NAMALWA (cell line): ENCODE measurements at regions not wholly inside any gene's neighbourhood (a gene's known extent, or its start where the extent isn't known, plus 50 kb on each side); places are given as distances from the start of the nearest gene placed in this dataset.
A peak's percentile ranks its signal among the peaks of the same experiment; 100 is the strongest.

ENCODE experiments used
- DNase-seq: peaks from one replicate; pipeline ENCODE4 v3.0.0-alpha.2; 2015; ENCODE audit warnings: low spot score

DNA sequence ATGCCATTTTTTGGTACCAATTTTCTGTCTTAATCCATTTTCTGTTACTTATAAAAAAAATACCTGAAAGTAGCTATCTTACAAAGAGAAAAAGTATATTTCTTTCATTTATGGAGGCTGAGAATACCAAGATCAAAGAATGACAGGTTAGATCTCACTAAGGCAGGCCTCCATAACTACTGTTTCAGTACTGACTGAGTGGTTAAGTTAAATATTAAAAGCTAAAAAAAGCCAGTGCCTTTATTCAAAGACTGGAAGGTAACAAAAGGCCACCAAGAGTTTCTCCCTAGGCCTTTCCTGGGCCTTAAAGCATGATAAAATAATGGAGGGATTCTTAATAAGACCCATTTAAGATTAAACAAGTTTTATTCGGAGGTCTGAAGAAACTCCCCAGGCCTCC is 687.7 kb upstream of the ADGRL4 start:
- DNase-seq: no peak

DNA sequence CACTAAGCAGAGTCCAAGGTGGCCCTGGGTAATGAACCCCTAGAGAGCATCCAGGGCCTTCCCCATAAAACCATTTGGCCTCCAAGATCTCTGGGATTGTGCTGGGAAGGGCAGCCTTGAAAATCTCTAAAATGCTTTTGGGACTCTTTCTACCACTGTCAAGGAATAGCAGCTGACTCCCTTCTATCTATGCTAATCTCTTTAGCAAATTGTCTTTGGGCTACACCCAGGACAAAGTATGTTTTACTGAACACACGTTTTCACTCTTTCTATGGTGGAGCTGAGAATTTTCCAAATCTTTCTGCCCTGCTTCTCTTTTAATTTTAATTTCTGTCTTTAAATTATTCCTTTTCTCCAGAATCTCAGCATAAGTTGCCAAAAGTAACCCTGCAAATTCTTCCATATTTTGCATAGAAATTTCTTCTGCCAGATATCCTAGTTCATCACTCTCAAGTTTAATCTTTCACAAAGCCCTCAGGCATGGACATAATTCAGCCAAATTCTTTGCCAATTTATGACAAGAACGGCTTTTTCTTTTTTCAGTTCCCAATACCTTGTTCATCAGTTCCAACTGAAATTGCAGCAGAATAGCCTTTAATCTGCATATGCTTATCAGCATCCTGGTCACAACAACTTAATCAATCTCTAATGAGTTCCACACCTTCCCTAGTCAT is 687.0 kb upstream of the ADGRL4 start:
- DNase-seq: no peak

DNA sequence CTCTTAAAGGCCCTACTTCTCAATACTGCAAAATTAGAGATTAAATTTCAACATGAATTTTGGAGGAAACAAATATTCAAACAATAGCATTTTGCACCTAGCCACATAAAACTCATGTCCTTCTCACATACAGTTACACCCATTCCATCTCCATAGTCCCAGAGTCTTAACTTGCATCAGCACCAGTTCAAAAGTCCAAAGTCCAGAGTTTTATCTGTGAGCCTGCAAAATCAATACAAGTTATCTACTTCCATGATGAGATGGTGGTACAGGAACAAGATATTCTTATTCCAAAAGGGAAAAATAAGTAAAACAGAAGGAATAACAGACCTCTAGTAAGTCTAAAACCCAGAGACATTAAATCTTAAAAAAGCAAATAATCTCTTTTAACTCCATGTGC is 686.0 kb upstream of the ADGRL4 start:
- no peak for DNase-seq

DNA sequence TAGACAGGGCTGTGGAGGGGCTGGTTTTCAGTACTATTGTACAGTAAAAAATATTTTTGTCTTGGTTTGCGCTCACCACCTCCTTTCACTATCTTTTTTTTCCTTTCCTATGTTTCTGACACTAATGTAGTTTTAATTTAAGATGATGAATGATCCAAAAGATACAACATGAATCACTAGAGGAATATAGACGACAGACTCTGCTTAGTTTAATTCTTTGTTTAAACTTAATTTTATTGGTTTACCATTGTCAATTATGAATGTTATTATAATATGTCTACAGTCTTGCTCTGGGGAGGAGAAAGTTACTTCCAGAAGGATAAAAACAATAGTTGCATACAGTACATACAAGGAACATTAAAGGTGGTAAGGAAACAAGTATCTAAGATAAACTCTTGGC is 682.4 kb upstream of the ADGRL4 start:
- DNase-seq: no peak

DNA sequence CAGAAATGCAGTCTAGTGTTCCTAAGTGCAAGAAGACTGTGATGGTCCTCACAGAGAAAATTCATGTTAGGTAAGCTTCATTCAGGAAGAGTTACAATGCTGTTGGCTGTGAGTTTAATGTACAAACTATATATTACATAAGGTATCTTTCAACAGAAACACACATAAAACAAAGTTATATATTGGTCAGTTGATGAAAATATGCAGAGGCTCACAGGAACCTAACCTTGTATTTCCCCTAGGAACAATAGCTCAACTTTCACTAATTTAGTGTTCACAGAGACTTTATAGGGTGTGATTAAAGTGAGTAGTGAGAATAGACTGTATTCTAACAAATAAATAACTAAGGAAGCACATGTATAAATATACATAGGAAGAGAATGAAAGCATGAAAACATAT is 676.9 kb upstream of the ADGRL4 start:
- no peak for DNase-seq

DNA sequence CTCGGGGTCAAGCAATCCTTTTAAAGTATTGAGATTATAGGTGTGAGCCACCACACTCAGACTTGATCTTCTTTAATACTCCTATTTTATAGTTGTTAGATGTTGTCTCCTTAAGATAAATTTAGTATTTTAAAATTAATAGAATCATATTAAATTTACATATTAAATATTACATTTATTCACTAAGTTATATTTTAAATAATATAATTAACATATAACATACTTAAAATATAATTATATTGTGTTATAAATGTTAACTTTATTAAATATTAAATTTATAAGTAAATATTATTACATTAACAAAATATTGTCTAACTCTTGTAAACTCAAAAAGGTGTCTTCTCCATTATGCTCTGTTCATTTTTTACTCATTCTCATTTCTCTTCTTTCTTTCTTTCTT is 675.9 kb upstream of the ADGRL4 start:
- DNase-seq: no peak

DNA sequence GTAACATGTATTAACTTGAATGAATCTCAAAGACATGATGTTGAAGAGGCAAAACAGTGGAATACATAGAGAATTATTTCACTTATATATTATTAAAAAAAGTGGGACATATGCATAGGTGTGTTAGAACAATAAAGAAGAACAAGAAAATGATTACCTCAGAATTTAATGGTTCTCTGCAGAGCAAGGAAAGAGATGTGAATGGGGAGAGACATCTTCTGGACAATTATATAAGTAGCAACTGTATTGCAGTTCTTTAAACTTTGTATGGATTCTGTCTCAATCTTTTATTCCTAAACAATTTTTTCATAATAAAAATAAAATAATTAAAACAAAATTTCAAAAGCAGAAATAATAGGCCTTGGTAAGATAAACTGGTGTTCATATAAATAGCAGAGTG is 674.9 kb upstream of the ADGRL4 start:
- DNase-seq: no peak

DNA sequence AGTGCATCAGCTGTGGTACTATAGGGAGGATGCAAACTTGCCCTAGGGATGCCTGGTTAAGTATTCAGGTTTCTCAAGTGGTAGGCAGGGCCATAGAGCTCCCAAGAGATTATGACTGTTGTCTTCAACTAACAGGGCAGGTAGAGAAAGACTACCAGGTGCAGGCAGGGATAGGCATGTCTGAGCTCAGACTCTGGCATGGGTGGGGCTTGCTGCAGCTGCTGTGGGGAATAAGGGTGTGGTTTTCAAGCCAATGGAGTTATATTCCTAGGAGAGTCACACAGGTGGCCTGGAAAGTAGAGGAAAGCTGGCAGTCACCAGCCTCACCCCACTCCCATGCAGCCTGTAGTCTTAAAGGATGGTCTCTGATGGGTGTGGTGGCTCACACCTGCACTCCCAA is 673.4 kb upstream of the ADGRL4 start:
- no peak for DNase-seq

DNA sequence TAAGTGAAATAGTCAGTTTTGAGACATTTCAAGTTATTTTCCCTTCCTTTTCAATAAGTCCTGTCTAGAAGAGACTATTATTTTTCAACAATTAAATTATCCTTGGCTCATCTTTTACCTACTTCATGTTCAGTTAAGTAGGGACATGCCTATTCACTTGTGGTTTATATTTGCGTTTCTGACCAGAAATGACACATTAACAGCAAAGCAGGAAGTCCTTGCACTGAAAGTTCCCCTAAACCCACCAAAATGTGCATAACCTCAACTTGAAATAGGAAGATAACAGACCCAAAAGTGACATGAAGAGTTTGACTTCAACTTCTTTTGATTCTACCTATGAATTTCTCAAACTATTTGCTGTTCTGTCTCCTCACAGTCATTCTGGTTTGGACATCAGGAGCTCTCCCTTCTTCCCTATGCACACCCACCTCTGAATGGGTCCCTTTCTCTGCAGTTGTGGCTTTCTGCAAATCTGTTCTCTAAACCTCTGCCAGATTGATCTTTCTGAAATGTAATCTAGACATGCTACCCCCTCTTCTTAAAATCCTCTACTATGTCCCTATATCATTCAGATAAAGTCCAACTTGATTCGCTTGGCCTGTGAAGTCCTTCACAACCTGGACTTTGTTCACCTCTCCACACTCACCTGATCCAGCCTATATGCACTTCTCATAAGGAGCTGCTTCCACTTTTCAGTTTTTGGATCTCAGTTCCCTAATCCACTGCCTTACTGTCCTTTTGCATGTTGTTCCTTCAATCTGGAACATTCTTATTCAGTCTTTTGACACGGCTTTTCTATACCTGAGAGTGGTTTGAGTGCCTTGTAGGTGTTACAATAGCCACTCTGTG is 661.5 kb upstream of the ADGRL4 start:
- peak; percentile 12 for DNase-seq

DNA sequence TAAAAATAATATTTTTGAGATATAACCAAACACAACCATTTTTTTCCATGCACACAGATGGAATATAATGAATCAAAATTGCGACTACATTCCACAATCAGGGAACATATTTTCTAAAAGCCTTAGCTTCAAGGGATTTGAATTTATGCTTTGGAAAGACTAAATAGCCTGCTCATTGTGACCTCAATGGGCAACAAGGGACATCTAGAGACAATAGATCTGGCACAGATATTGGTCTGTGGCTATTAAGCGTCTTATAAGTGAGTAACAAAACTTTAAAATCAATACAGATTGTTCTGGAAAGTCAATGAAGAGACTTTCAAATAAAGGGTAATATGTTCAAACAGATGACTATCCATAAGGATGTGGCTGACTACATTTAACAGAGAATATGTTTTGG is 660.6 kb upstream of the ADGRL4 start:
- no peak for DNase-seq

DNA sequence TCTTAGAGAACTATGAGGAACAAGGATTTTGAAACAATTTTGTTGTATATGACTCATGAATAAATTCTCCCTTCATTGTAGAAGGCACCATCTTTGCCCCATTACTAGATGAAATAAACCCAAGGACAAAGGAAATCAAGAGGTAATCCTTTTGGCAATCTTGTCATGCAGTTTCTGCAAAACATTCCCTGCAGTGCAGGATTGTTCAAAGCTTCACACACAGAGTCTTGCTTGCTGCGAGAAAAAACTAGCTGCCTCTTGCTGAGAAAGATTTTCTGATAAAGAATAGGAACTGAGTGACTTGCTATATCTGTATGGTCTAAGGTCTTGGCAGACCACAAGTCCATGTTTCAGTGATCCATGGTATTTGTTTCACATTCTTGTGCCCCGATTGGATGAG is 657.4 kb upstream of the ADGRL4 start:
- DNase-seq: no peak

DNA sequence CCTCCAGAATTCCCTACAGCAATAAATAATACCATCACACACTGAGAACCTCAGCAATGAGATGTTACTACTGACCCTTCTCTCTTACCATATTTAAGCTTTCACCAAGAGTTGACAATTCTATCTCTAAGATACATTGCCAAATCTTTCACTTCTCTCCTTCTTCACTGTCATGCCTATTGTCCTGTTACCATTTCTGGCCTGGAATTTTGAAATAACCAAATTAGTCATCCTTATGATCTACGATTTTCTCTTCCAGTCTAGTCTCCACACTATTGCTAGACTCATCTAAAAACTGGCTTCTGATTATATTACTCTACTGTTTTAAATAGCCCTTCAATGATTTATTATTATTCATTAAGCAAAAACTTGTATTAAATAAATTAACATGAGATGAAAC is 656.1 kb upstream of the ADGRL4 start:
- no peak for DNase-seq

DNA sequence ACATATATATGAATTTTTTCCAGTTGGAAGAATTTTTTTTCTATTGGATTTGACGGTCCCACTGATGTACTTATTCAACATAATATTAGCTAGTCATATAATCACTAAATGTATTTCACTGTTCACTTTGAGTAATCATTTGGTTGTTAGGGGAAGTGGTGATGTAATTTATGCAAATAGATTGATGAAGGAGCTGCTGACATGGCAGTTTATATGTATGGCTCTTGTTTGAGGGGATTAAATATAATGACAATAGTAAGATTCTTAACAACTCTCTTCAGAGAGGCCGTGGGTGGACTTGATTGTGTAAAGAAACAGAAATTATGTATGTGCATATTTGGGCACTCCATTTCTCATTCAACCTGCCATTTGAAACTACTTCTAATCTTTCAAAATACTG is 653.6 kb upstream of the ADGRL4 start:
- DNase-seq: peak; percentile 3

DNA sequence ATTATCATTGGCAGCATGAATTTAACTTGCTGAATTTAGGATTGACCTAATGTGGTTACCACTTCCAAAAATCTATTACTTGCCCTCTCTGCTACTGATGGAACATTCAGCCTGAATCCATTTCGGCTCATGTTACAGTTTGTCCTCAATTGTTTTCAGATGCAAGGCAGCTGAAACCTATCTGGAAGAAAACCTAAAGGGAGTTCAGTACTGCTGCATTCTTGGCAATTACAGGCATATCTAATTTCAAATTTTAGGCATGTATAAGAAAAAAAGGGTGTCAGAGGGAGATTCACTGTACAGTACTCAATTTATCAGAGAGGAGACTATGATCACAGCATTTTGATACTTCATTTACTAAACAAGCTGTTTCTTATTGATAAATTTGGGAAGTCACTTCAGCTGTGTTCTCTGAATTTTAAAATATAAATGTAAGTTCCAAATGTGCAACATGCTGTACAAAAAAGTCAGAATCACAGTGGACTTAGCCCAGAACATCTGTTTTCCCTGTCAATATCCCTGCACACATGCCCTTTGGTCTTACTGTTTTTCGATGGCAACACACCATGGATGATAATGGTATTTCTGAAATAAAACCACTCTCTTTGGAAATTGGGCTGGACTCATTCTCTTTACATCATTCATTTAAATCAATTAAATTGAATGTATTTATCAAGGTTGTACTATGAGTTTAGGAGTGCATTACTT is 651.6 kb upstream of the ADGRL4 start:
- DNase-seq: no peak

DNA sequence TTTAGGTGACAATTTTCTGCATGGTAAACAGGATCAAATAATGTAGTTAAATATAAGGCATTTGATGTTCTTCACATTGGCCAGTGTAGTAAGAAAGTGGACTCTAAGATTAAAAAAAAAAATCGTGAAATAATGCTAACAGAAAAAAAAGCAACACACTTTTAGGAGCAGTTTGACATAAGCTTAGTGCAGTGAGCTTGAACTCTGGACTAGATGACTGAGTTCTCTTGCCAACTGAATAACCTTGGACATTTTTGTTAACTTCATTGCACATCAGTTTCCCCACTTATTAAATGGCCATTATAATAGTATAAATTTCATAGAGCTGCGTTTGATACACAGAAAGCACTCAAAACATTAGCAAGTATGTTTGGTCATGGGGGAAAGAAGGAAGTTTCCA is 649.3 kb upstream of the ADGRL4 start:
- no peak for DNase-seq

DNA sequence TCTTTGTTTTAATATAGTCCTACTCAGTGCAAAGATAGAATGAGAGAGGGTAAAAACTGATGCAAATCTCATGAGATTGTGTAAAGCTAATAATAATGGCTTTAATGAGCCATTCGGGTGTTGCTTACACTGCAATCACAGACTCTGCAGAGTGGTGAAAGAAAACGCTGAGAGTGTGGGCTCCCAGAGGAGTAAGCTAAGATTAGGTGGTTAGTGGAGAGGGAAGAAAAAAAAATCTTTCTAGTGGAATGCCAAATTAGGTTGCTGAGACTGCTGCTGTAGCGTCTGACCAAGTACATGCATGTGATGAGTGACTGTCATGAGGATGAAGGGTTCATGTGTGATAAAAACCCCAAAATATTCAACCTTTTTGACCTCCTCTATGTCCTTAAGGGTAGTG is 645.9 kb upstream of the ADGRL4 start:
- DNase-seq: no peak

DNA sequence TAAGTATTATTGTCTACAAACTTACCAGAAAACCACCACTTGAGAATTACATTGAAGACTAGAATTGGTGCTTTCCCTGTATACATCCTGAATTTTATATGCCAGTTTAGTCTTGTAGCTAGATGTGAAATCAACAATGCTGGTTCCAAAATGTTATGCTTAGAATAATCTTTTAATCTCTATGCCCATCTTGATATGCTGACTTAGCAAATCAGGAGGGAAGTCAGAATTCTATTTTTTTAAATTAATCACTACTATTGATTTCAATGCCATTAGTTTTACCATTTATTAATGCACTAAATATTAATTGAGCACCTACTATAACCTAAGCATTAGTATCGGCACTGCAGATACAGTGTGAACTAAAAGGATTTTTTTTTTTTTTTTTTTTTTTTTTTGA is 641.6 kb upstream of the ADGRL4 start:
- DNase-seq: no peak

DNA sequence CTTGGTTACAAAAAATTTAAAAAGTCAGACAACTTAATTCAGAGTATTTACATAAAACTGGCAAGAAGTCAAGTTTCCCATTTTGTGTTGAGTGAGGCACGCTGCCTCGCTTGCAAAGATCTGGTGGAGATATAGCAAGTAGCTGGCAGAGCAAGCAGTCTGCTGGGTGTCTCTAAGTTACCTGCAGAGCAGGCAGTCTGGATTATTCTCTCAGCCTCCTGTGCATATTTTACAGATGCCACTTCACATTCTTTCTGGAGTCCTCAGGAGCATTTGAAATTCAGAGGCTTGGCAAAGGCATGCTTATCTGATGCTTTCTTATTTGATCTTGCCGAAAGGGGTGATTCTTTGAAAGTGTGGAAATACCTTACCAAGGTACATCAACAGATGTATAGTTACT is 640.4 kb upstream of the ADGRL4 start:
- DNase-seq: no peak

DNA sequence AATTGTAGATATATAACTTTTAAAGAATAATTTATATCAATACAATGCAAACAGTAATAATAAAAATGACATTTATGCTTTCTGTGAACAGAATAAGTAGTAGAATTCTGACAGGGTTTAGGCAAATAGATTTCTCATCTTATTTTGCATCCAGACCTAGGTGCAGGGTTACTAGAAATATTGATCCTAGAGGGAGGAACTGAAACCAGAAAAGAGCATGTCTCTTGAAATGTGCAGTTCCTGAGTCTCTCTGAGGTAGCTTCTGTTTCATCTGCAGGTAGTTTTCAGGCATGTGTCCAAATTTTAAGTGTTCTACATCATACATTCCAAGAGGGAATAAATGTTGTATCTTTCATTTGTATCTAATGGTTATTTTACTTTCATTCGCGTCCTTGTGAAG is 631.9 kb upstream of the ADGRL4 start:
- no peak for DNase-seq

DNA sequence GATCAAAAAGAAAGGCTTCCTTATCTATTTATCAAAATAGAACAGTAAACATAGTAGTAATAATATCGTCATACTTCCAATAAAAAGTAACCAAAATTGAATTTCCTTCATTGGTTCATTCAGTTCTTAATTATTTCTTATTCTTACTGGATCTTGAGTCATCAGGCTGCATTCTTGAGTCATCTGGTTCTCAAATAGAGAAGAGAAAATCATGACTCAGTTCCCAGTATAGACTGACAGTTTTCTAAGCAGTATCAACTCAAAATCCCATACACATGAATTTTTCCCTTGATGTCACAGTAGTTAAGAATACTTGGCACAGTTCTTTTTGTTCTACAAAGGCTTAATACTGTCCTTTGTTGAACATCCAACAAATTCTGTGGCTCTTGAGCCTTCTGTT is 626.9 kb upstream of the ADGRL4 start:
- DNase-seq: no peak

DNA sequence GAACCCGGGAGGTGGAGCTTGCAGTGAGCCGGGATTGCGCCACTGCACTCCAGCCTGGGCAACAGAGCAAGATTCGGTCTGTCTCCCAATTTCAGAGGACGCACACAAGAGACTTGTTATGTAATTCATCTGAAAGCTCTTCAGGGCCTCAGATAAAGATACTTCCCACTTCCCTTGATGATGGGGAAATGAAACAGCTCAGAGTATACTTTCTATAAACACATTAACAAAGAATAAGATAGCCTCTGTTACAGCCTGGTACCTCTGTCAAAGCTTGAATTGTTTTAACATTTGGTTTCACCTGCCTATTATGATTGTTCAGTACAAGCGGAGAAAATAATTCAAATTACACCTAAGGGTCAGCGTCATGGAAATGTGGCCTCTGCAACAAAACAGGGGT is 622.9 kb upstream of the ADGRL4 start:
- no peak for DNase-seq

DNA sequence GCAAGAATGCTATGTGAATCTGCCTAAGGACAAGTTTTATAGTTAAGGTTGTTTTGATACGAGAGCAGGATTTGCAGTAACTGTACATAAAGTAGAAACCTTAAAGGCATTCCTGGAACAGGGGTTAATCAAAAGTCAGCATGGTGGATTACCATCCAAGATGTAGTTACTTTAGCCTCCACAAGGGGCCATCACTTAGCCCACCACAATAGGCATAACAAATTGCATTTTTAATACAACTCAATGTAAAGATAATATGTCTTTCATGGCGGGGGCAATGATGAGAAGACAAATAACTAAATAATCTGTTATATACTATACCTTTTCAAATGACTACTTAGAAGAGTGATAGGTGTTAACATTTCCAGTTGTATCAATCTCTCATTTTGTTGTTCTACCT is 611.2 kb upstream of the ADGRL4 start:
- DNase-seq: peak; percentile 24

DNA sequence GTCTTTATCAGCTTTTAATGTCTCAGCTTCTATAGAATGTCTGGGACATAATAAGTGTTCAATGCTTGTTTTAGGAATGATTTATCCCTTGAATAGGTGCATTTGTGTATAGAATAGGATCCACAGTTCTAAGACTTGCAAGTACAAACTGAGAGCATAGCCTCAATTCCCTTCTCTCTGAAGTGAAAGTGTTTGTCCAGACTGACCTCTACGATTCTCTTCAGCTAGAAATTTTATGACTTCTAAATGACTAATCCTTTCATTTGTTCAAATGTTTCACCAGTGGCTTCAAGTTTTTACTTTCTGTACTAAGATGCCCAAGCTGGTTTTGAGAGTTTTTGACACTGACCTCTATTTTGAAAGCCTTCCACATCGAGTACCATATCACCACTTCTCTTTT is 608.2 kb upstream of the ADGRL4 start:
- DNase-seq: no peak
